ENCODE measurements at regions not wholly inside any gene's neighbourhood (a gene's known extent, or its start where the extent isn't known, plus 50 kb on each side); places are given as distances from the start of the nearest gene placed in this dataset.

DNA sequence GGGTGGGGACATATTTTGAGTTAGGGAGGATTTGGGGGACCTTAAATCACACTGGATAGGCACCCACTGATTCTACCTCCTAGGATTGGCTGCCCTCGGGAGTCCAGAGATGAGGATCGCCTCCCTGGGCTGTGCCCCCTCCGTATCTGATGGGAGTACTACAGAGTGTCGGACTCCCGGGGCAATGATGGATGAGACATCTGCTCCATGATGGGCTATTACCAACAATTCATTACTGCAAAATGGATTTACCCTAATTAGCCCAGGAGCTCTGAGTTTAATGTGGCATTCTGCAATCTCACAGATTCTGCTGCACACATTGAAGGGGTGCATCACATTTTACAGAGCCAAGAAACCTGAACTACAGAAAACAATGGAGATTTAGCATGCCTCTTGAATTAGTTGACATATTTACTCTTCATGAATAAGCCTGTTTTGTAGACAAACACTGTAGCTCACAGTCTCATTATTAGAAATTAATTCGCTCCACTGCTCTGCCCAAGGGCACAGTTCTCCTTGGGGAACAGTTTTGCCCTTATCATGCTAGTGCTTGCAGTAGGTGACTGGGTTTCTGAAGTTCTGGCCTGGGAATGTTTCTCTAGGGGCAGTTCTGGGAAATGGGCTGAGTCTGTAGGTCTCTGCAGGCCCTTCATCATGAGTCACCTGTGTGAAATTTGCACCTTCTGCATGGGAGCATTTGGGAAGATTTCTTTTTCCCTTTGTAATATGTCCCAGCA is 217.1 kb upstream of the PLET1 start:
- Histone ChIP-seq H3K27ac (no peak overlapping the region), H3K36me3 (ENCODE audit: control insufficient read depth, insufficient read depth, low read length) (no peaks in the 10 kb centered on the region), H3K27me3 (ENCODE audit: control insufficient read depth, insufficient read depth, low read length) (no peaks in the 10 kb centered on the region), H3K9me3 (ENCODE audit: control insufficient read depth, low read length) (no peaks in the 10 kb centered on the region), H3K9ac (no peak overlapping the region), H2AFZ (no peak overlapping the region), H3K4me1 (no peaks in the 10 kb centered on the region), H3K4me2 (ENCODE audit: low read length) (no peak overlapping the region), H3K79me2 (no peaks in the 10 kb centered on the region), H3K4me3 (ENCODE audit: low read depth, low read length) (no peak overlapping the region)
- TF ChIP-seq, protein P1, sequence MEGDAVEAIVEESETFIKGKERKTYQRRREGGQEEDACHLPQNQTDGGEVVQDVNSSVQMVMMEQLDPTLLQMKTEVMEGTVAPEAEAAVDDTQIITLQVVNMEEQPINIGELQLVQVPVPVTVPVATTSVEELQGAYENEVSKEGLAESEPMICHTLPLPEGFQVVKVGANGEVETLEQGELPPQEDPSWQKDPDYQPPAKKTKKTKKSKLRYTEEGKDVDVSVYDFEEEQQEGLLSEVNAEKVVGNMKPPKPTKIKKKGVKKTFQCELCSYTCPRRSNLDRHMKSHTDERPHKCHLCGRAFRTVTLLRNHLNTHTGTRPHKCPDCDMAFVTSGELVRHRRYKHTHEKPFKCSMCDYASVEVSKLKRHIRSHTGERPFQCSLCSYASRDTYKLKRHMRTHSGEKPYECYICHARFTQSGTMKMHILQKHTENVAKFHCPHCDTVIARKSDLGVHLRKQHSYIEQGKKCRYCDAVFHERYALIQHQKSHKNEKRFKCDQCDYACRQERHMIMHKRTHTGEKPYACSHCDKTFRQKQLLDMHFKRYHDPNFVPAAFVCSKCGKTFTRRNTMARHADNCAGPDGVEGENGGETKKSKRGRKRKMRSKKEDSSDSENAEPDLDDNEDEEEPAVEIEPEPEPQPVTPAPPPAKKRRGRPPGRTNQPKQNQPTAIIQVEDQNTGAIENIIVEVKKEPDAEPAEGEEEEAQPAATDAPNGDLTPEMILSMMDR (IDR thresholded peaks at IDR 0.05), result no peak

DNA sequence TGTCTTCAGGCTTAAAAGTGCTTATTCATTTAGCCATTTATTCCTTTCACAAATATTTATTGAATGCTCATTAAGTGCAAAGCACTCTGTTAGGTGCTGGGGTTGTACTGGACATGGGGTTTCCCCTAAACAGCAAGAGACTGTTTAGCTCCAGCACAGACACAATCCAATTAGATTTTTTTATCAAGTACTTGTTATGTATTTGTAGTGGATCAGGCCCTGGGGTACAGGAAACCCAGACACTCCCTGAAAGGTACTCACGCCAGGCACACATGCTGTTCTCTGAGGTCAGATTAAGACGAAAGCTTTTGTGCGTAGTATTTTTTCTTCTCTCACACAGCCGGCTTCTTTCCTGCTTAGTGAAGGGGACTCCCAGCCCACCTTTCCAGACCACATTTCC is 218.1 kb upstream of the PLET1 start:
- Histone ChIP-seq H3K36me3 (ENCODE audit: control insufficient read depth, insufficient read depth, low read length) (no peaks in the 10 kb centered on the region), H2AFZ (no peak overlapping the region), H3K79me2 (no peaks in the 10 kb centered on the region), H3K9ac (no peak overlapping the region), H3K27ac (no peak overlapping the region), H3K9me3 (ENCODE audit: control insufficient read depth, low read length) (no peaks in the 10 kb centered on the region), H3K4me3 (ENCODE audit: low read depth, low read length) (no peak overlapping the region), H3K4me1 (no peaks in the 10 kb centered on the region), H3K27me3 (ENCODE audit: control insufficient read depth, insufficient read depth, low read length) (no peaks in the 10 kb centered on the region), H3K4me2 (ENCODE audit: low read length) (no peak overlapping the region)
- TF ChIP-seq, protein P1 (IDR thresholded peaks at IDR 0.05), result no peak

DNA sequence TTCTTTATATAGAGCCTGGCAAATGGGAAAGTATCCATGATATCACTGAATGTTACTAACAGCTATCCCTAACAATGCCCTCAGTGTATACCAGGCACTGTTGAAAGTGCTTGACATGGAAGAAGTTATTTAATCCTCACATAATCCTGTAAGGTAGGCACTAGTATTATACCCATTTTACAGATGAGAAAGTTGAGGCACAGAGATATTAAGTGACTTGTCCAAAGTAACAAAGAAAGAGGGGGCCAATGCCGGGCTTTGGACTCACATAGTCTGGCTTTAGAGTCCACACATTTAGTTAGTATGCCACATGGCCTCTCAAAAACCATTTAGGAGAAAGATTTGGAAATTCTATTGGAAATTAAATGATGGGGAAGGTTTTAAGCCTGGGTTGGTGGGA is 220.8 kb upstream of the PLET1 start:
- Histone ChIP-seq H2AFZ (no peak overlapping the region), H3K36me3 (ENCODE audit: control insufficient read depth, insufficient read depth, low read length) (no peaks in the 10 kb centered on the region), H3K4me3 (ENCODE audit: low read depth, low read length) (no peak overlapping the region), H3K4me1 (no peaks in the 10 kb centered on the region), H3K27ac (no peak overlapping the region), H3K9me3 (ENCODE audit: control insufficient read depth, low read length) (no peaks in the 10 kb centered on the region), H3K27me3 (ENCODE audit: control insufficient read depth, insufficient read depth, low read length) (no peaks in the 10 kb centered on the region), H3K79me2 (no peaks in the 10 kb centered on the region), H3K4me2 (ENCODE audit: low read length) (no peak overlapping the region), H3K9ac (no peak overlapping the region)
- TF ChIP-seq, protein P1 (IDR thresholded peaks at IDR 0.05), result no peak

DNA sequence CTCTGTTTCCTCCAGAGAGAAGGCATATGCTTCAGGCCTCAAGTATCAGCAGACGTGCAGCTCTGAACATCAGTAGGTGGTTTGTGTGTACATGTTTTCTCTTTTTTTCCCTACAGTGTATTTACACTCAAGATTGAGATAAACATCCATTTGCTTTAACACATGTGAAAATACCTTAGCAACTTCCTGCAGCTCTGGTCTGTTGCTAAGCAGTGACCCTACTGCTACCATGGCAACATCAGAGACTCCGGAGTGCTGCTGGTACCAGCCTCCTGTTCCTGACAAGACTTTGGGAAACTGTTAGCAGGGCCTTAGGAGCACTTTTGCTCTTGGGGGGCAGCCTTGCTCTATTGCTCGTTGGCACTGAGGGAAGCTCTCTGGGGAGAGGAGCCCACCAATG is 221.2 kb upstream of the PLET1 start:
- TF ChIP-seq, protein P1 (IDR thresholded peaks at IDR 0.05), result no peak
- Histone ChIP-seq H3K79me2 (no peaks in the 10 kb centered on the region), H3K27ac (no peak overlapping the region), H3K9ac (no peak overlapping the region), H3K36me3 (ENCODE audit: control insufficient read depth, insufficient read depth, low read length) (no peaks in the 10 kb centered on the region), H3K9me3 (ENCODE audit: control insufficient read depth, low read length) (no peaks in the 10 kb centered on the region), H3K4me3 (ENCODE audit: low read depth, low read length) (no peak overlapping the region), H2AFZ (no peak overlapping the region), H3K4me2 (ENCODE audit: low read length) (no peak overlapping the region), H3K4me1 (no peaks in the 10 kb centered on the region), H3K27me3 (ENCODE audit: control insufficient read depth, insufficient read depth, low read length) (no peaks in the 10 kb centered on the region)

DNA sequence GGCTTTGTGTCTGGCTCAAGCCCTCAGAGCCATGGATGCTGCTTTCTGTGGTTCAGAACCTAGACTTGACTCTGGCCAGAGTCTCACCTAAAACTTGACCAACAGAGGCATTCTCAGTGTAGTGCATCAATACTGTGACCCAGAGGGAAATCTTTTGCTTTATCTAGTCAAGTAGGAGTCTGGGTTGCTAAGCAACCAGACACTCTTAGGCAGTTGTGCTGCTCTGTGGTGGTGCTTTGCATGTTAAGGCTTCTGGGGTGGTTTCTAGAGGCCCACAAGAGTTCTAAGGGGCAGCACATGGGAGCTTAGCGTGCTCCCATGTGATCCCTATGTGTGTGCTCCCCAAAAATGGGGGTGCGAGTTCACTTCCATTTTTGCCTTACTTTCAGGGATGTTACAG is 224.6 kb upstream of the PLET1 start:
- Histone ChIP-seq H3K4me3 (ENCODE audit: low read depth, low read length) (no peak overlapping the region), H3K27me3 (ENCODE audit: control insufficient read depth, insufficient read depth, low read length) (no peaks in the 10 kb centered on the region), H2AFZ (no peak overlapping the region), H3K27ac (no peak overlapping the region), H3K9me3 (ENCODE audit: control insufficient read depth, low read length) (no peaks in the 10 kb centered on the region), H3K79me2 (no peaks in the 10 kb centered on the region), H3K4me1 (no peaks in the 10 kb centered on the region), H3K36me3 (ENCODE audit: control insufficient read depth, insufficient read depth, low read length) (no peaks in the 10 kb centered on the region), H3K9ac (no peak overlapping the region), H3K4me2 (ENCODE audit: low read length) (no peak overlapping the region)
- TF ChIP-seq, protein P1 (IDR thresholded peaks at IDR 0.05), result no peak
